Nephron (organoid): ENCODE measurements at regions not wholly inside any gene's neighbourhood (a gene's known extent, or its start where the extent isn't known, plus 50 kb on each side); places are given as distances from the start of the nearest gene placed in this dataset.

Source experiments
- H3K27ac Mint-ChIP-seq, 3 experiments: 2 replicates each; pipeline ENCODE4 v1.8.0; 2020; ENCODE audit warnings: mixed read lengths in 3 of 3, mild to moderate bottlenecking in 2 of 3, moderate library complexity in 1 of 3
- H3K27me3 Mint-ChIP-seq: 2 replicates; pipeline ENCODE4 v1.8.0; 2021; ENCODE audit warnings: low read depth, mild to moderate bottlenecking, moderate library complexity, mixed read lengths
- H3K36me3 Mint-ChIP-seq: 2 replicates; pipeline ENCODE4 v1.8.0; 2020; ENCODE audit warnings: low read depth, mixed read lengths
- H3K4me1 Mint-ChIP-seq: 2 replicates; pipeline ENCODE4 v1.8.0; 2020; ENCODE audit warnings: mixed read lengths
- H3K4me3 Mint-ChIP-seq, 3 experiments: 2 replicates each; pipeline ENCODE4 v1.8.0; 2020; ENCODE audit warnings: mild to moderate bottlenecking in 3 of 3, mixed read lengths in 3 of 3, moderate library complexity in 2 of 3
- H3K9me3 Mint-ChIP-seq: 2 replicates; pipeline ENCODE4 v1.8.0; 2020; ENCODE audit warnings: mixed read lengths
- TF ChIP-seq, protein P1 (sequence below), 3 experiments: fragments of 200-600 bp; sonication (generic); IDR thresholded peaks; one replicate each; pipeline ENCODE4 v1.5.0; 2021; ENCODE audit warnings: antibody characterized with exemption in 3 of 3; ENCODE audit not compliant: unreplicated experiment in 3 of 3

DNA sequence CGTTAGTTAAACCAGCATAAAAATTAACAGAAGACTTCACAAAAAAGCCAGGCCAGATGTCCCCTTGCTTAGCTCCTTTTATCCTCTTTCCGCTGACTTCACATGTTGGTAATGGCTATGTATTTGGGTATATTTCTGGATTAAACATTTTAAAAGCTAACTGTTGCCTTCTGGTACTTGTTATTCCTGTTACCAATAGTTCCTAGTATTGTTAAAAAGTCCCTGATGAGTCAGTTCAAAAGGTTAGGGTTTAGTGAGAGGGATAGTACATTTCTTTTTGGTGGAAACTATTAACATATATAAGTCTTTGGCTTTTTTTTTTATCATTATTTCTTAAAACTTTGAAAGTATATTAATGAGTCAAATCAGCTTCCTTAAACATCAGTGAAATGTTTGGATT, 103.2 kb upstream of the ELL2 start:
- TF ChIP-seq, protein P1, sequence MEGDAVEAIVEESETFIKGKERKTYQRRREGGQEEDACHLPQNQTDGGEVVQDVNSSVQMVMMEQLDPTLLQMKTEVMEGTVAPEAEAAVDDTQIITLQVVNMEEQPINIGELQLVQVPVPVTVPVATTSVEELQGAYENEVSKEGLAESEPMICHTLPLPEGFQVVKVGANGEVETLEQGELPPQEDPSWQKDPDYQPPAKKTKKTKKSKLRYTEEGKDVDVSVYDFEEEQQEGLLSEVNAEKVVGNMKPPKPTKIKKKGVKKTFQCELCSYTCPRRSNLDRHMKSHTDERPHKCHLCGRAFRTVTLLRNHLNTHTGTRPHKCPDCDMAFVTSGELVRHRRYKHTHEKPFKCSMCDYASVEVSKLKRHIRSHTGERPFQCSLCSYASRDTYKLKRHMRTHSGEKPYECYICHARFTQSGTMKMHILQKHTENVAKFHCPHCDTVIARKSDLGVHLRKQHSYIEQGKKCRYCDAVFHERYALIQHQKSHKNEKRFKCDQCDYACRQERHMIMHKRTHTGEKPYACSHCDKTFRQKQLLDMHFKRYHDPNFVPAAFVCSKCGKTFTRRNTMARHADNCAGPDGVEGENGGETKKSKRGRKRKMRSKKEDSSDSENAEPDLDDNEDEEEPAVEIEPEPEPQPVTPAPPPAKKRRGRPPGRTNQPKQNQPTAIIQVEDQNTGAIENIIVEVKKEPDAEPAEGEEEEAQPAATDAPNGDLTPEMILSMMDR (IDR thresholded peaks at IDR 0.05; ENCODE audit: unreplicated experiment in 3 of 3): no peak
- Mint-ChIP-seq H3K9me3 (no peaks in the 10 kb centered on the region), H3K4me1 (peaks cover 5% of the 10 kb centered on the region), H3K27me3 (no peaks in the 10 kb centered on the region), H3K4me3 (no peak overlapping the region), H3K36me3 (no peaks in the 10 kb centered on the region), H3K27ac (no peak overlapping the region)

GRCh38 chr5:96062836-96063235, 101.2 kb upstream of the ELL2 start:
- Mint-ChIP-seq H3K4me1 (peaks cover 3% of the 10 kb centered on the region), H3K36me3 (no peaks in the 10 kb centered on the region), H3K27ac (no peak overlapping the region), H3K27me3 (no peaks in the 10 kb centered on the region), H3K9me3 (no peaks in the 10 kb centered on the region), H3K4me3 (no peak overlapping the region)
- TF ChIP-seq, protein P1 (IDR thresholded peaks at IDR 0.05; ENCODE audit: unreplicated experiment in 3 of 3): no peak

GRCh38 chr5:96058084-96058483, 96.4 kb upstream of the ELL2 start:
- H3K9me3 Mint-ChIP-seq: no peaks in the 10 kb centered on the region
- TF ChIP-seq, protein P1 (IDR thresholded peaks at IDR 0.05; ENCODE audit: unreplicated experiment in 3 of 3): no peak
- no peak overlapping the region for H3K27ac Mint-ChIP-seq
- H3K4me3 Mint-ChIP-seq: no peak overlapping the region
- no peaks in the 10 kb centered on the region for H3K4me1 Mint-ChIP-seq
- H3K36me3 Mint-ChIP-seq: no peaks in the 10 kb centered on the region
- no peaks in the 10 kb centered on the region for H3K27me3 Mint-ChIP-seq

DNA sequence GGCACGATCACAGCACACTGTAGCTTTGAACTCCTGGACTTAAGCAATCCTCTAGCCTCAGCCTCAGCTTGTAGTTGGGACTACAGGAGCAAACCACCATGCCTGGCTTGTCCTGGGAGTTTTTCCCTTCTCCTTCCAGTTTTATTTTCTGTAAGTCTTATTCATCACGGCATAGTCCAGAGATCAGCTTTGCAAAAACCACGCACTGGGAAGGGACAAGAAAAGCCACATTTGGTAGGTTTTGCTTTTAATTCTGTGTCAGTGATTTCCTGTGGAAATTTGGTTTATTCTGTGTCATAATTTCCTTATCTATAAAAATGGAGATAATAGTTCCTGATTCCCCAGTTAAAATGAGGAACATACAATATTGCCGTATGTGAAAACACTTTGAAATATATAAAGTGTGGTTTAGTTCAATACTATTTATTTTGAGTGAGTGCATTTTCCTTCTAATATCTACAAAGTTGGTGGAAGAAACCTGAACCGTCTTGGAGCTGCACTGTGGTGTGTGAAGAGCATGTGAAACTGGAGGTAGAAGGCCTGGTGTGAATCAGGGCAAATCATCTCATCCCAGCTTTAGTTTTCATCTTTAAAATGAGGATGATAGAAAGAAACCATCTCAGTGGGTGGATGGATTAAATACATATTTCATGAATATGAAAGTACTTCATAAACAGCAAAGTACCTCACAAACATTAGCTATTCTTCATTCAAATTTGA, 92.8 kb upstream of the ELL2 start:
- Mint-ChIP-seq H3K4me3 (no peak overlapping the region), H3K36me3 (no peaks in the 10 kb centered on the region), H3K4me1 (no peaks in the 10 kb centered on the region), H3K27ac (no peak overlapping the region), H3K27me3 (no peaks in the 10 kb centered on the region), H3K9me3 (no peaks in the 10 kb centered on the region)
- TF ChIP-seq, protein P1 (IDR thresholded peaks at IDR 0.05; ENCODE audit: unreplicated experiment in 3 of 3): no peak

DNA sequence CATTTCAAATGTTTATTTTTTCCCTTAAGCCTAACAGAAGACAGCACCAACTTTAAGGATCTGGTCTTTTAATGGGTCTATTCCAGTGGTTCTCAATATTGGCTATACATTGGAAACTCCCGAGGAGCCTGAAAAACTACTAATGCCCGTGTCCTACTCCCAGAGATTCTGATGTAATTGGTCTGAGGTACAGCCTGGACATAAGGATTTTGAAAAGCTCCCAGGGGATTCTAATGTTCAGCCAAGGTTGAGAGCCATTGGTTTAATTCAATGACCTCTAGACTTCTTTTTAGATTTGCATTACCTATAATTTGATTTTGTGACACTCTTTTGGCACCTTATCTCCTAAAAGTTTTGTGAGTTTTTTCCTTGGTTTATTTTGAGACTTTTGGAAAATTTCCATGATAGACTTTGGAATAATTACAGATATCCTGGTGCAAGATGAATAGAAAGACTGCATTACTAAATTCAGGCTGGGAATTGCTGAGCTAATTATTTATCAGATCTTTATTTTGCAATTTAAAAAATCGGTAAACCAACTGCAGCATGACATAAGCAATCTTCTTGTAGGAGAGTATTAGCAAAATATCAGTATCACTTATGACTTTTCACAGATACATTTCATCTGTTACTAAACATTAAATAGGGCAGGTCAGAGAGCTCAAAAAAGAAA, 91.5 kb upstream of the ELL2 start:
- TF ChIP-seq, protein P1 (IDR thresholded peaks at IDR 0.05; ENCODE audit: unreplicated experiment in 3 of 3): no peak
- no peaks in the 10 kb centered on the region for H3K36me3 Mint-ChIP-seq
- no peaks in the 10 kb centered on the region for H3K9me3 Mint-ChIP-seq
- no peaks in the 10 kb centered on the region for H3K27me3 Mint-ChIP-seq
- no peak overlapping the region for H3K27ac Mint-ChIP-seq
- H3K4me3 Mint-ChIP-seq: no peak overlapping the region
- no peaks in the 10 kb centered on the region for H3K4me1 Mint-ChIP-seq

DNA sequence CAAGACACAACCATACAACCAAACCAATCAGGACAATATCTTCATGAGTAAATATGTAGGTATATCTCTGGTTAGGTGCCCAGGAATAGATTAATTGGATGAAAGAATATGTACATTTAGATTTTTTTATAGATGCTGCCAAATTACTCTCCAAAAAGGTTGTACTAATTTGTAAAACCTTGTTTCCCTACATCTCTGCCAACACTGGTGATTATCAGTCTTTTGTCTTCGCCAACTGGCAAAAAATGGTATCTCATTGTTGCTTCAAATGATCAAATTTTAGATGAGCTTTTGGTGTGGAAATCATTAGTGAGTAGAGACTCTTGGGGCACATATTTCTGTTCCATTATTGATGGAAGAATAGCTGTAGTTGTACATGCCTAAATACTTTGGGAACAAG, 90.7 kb upstream of the ELL2 start:
- TF ChIP-seq, protein P1 (IDR thresholded peaks at IDR 0.05; ENCODE audit: unreplicated experiment in 3 of 3): no peak
- no peaks in the 10 kb centered on the region for H3K36me3 Mint-ChIP-seq
- no peaks in the 10 kb centered on the region for H3K4me1 Mint-ChIP-seq
- no peak overlapping the region for H3K27ac Mint-ChIP-seq
- H3K4me3 Mint-ChIP-seq: no peak overlapping the region
- no peaks in the 10 kb centered on the region for H3K9me3 Mint-ChIP-seq
- no peaks in the 10 kb centered on the region for H3K27me3 Mint-ChIP-seq
